HG02763 (cell line): ENCODE measurements at regions not wholly inside any gene's neighbourhood (a gene's known extent, or its start where the extent isn't known, plus 50 kb on each side); places are given as distances from the start of the nearest gene placed in this dataset.
"Not testable (repeated sequence)": the region's sequence is repeated elsewhere in the genome, so short reads cannot be mapped to it uniquely, and the experiment has no call there.

ENCODE experiments used
- ATAC-seq: cut with Tn5 transposase; IDR thresholded peaks from one replicate; pipeline ENCODE4 v1.9.1; 2021; ENCODE audit warnings: mild to moderate bottlenecking, moderate library complexity; ENCODE audit not compliant: unreplicated experiment

DNA sequence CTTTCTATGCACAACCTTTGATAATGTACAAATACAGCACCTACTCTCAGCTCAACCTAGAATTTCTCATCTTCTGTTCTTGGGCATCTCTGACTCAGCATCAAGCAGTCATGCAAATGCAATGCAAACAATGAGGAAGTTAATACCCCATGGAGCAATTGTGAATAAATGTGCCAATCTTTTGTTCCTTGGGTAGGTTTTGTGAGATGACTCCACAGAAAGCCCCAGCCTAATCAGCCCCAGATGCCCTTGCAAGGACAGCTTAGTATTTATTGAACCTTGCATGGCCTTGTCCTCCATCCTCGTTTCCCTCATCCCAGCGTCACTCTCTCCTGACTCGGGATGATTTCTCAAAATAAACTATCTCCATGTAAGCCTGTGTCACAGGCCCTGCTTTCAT is 494.7 kb upstream of the NECTIN3 start:
- no peak for ATAC-seq

DNA sequence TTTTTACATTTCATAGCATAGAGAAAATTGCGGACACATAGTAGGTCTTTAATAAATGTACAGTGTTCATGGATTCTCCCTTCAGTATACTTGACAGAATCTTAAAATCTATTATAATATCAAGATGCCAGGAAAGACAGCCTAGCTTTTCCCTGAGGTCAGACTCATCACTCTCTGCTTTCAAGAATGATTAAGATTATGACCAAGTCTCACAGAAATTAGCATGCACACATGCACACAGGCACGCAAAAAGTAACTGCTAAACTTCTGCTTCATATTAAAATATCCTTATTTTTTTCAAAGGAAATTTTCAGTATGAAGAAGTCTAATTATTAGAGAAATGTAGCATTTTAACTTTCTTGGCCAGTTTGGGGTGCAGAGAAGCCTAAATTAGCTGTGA is 493.8 kb upstream of the NECTIN3 start:
- no peak for ATAC-seq

DNA sequence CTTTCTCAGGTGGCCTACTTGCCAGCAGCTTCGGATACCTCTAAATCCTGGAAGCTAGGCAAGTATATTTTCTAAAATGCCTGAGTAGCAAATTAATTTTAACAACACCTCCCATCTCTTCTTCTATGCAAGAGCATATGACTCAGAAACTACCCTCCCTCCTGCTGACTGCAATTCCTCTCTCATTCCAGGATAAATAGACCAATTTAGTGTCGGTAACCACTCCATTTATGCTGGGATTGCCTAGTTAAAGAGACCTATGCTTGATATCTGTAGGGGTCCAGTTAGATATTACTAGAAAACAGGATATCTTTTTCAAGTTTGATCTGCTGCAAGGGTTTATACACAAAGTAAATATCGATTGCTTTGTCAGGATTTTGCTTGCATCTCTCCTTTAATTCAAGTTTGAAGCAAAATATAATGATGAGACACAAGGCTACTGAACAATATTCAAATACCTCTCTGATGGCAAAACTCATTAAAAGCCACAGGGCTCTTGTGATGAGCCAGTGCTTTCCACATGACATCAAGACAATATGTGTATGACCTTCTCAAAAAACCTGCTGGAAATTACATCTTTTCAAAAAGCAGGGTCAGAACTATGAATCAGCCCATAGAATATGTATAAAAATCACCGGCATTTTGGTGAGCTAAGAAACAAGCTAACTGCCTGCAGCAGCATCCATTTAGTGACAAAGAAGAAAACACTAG is 491.6 kb upstream of the NECTIN3 start:
- ATAC-seq = no peak

DNA sequence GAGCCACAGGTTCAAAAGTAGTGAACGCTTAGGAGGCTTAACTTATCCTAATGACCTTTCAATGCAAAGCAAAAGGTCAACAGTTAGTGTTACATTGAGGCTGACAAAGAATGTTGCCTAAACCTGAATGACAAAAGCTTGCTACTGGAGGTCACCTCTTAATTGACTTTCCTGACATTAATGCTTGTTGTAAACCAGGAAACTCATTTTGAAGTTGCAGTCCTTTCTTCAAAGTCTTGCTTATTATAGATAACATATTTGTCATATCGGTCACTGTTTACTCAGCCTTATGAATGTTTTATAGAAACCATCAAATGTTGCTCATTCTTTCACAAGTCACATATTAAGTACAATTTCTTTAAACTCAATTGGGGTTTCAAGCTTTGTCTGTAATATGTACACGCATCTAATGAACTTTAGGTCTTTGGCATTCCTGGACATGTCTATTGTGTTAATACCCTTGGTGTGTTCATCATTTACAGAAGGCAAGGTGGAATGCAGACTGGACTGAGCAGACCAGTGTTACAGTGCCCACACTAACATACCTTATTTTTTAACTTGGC is 488.2 kb upstream of the NECTIN3 start:
- ATAC-seq = no peak

DNA sequence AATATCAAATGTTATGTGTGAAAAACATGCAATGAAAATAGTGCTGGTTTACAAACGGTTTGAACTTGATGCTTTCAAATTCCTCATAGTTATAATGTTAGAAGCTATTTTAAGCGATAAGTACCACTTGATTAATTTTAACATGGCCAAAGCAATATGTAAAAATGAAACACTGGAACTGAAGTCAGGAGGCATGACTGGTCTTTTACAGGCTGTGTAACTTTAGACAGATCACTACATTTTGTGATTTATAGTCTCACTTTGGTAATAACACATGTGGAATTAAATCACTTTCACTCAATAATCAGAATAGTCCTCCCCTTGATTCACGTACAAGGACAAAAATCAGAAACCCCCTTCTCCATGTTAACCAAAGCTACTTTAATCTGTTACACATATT is 482.7 kb upstream of the NECTIN3 start:
- no peak for ATAC-seq

DNA sequence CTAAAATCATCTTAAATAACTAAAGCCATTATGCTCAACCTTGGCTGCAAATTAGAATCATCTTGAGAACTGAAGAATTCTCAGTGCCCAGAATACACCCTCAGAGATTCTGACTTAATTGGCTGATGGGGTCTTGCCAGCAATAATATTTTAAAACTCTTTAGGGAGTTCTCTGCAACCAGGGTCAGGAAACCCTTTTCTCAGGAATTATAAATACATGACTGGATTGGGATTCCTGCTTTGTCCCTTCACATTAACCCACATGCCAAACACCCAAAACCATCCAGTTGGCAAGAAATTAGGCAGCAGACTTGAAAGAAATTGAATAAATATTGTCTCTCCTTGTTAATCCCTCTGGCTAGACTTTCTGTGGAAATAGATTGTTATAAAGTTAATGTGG is 482.3 kb upstream of the NECTIN3 start:
- ATAC-seq = no peak

DNA sequence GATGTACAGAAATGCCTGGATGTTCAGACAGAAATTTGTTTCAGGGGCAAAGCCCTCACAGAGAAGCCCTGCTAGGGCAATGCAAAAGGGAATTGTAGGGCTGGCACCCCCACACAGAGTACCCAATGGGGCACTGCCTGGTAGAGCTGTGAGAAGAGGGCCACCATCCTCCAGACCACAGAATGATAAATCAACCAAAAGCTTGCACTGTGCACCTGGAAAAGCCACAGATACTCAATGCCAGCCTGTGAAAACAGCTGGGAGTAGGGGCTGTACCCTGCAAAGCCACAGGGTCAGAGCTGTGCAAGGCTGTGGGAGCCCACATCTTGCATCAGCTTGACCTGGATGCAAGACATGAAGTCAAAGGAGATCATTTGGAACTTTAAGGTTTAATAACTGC is 477.9 kb upstream of the NECTIN3 start:
- no peak for ATAC-seq

DNA sequence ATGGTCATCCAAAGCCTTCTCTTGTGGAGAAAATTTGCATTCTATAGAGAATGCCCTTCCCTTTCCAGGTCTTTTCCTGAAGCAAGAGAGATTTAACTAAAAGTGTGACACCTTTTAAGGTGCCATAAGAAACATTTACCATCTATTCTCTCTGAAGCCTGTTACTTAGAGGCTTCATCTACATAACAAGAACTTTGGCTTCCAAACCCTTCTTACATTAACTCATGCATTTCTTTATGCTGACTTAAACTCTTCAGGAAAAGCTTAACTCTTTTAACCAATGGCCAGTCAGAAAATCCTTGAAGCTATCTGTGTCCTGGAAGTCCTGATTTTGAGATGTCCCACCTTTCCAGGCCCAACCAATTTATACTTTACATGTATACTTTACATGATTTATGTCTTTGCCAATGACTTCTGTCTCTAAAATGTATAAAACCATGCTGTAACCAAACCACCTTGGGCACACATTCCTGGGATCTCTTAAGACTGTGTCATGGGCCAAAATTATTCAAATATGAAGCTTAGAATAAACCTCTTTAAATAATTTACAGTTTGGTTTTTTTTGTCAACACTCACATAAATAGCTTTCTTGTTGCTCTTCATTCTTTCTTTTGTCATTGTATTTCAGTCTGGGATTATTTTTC is 472.6 kb upstream of the NECTIN3 start:
- no peak for ATAC-seq

DNA sequence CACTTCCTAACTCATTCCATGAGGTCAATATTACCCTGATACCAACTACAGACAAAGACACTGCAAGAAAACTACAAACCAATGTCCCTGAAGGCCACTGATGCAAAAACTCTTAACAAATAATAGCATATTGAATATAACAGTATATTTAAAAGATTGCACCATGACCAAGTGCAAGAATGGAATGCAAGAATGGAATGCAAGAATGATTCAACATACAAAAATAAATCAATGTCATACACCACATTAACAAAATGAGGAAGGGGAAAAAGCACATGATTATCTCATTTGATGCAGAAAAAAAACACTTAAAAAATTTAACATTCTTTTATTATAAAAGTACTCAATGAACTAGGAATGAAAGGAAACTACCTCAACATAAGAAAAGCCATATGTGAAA is 463.1 kb upstream of the NECTIN3 start:
- no peak for ATAC-seq

DNA sequence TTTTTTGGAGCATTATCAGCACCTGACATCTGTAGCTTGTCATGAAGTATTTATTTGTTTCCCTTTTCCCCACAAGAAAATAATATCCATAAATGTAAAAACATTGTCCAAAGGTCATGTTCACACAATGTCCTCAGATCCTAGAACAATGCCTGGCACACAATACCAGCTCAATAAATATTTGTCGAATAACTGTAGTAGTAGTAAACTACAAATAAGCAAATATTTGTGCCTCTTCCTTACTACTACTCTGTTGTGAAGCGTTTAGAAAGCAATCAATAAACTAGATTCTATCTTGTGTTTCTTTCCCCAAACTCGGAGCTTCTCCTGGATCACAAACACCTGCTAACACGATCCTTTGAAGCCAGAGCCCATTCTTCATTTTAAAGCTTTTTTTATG is 459.6 kb upstream of the NECTIN3 start:
- no peak for ATAC-seq

DNA sequence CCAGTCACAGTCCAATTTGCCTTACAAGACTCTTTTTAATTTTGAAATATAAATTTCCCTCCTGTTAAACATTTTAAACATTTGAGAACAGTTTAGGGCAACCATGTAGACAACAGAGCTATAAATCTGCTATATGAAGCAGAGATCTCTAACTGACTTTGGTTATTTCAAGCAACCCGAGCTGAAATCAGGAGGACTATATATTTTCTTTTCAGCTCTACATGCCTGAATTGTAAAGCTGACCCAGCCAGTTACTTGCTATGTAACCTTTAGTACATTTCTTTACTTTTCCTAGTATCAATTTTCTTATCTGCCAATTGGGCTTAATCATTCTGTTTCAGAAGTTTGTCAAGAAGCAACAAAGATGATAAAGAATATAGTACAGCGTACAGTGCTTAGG is 457.4 kb upstream of the NECTIN3 start:
- ATAC-seq = no peak

DNA sequence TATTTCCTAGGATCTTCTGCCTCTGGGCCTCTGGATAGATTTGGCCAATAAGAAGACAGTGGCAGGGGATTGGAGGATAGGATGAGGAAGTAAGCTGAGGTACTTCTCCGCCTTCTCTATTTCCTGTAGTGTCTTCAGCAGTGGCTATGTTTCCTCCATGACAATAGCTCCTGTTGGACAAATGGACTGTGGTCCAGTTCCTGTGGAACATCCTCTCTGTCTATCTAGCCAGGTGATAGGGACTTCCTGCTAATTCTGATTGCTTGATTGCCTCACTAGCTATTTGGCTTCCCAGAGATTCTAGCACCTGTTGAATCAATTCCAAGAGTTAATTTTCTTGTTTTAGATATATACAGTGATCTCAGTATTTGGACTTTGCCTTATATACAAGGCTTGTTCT is 456.2 kb upstream of the NECTIN3 start:
- no peak for ATAC-seq

DNA sequence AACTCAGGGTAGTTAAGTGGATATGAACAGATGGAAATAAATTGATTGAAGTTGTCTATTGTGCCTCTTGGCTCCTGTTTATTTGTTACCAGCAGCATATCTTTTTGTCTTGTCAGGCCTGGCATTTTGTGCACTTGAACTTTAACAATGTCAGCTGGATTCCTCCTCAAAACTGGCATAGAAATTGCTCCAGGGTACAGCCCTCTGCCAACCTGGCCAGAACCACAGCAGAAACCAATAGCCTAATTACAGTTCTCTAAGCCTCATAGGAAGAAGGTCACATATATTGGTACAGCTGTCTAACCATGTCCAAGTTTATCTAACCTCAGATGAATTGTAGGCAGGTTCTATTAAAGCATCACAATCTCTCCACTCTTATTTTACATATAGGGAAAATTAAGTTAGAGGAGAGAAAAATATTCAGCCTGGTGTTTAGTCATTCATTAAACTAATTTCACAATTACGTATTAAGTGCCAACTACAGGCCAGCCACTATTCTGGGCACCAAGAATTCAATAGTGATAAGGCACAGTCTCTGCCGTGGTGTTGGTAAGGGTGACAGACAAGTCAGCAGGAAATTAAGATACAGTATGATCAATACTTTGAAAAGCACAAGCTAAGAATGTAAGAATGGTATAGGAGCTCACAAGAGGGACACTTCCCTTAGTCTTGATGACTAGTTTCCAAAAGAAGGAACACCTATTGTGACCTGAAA is 452.9 kb upstream of the NECTIN3 start:
- ATAC-seq = no peak

DNA sequence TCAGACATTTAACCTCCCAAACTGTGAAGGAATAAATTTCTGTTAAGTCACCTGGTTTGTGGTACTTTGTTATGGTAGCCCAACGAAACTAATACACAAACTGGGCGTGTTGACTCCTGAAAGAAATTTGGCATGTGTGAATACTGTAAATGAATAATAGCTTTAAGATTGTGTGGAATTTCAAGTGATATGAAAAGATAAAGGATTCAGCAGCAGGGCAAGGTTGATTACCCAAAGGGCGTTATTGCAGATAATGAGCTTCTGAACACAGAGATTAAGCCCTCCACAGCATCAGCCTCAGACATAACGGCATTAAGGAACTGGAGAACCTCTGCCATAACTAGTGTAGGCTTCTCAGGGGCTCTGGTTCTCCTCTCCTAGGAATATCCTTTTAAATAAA is 451.5 kb upstream of the NECTIN3 start:
- no peak for ATAC-seq

DNA sequence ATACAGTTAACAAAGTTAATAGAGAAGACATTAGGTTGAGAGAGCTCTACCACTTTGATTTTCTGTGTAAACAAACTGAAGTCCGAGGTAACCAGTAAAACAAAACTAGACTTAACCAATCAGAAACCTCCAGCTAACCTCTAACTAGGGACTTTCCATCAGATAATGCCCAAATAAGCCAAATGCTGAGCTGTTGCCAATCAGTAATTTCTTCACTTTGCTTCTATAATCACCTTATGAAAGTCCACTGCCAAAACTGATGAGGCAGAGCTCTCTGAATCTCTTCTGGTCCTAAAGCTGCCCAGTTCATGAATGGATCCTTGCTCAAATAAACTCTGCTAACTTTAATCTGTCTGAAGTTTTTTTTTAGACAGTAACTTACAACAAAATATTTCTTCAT is 448.0 kb upstream of the NECTIN3 start:
- no peak for ATAC-seq

DNA sequence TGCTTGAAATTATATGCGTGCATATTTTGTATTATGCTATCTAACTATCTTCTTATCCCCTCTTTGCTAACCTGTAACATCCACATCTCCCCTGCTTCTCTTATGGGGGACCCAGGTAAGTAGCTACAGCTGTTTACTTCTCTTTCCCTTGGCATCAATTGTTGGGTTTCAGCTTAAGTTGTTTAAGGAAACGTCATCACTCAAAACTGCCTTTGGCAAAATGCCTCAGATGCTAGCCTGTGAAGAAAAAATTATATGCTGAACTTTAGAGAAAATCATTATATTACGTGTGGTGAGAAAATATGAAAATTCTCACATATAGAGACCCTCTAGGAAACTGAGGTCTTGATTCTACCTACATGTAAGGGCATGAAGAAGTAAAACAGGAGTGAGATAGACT is 447.0 kb upstream of the NECTIN3 start:
- ATAC-seq = no peak

DNA sequence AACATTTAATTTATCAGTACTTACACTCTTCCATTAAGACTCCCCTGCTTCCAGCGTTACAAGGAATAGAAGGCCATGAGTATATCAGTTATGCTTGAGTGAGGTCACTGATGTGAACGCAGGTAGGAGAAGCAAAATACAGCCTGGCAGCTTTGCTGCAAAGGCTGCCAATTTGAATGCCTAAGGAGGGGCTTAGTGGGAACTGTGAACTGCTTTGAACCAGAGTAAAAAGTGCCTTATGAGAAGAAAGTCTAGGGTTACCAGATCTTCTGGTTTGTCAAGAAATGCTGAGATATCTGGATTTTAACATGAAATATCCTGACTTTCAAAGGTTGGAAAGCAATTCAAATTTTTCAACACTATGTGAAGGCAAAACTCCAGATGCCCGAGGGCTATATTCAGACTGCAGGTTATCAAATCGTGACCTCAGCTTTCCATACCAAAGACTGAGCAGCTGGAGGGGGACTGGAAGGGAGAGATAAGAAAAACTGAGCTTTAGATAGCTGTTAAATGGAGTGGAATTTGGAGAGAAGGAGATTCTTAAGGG is 446.3 kb upstream of the NECTIN3 start:
- ATAC-seq = no peak

DNA sequence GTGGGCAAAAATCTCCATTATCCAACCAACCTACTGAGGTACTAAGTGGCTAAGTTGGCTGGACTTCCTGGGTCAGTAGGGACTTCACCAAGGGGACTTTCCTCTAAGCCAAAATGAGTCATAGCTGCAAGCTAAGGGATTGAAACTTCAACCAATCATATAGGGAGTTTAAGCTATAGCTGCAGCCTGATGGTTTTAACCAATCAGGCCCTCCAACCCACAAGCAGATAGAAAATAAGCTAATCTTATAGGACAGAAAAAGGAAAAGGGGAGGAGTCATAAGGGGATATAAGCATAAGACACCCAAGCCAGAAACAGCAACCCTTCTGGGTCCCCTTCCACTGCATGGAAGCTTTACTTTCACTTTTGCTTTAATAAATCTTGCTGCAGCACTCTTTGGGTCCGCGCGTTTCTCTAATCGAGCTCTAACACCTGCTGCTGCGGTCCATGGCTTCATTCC is 444.9 kb upstream of the NECTIN3 start:
- not testable (repeated sequence) for ATAC-seq

DNA sequence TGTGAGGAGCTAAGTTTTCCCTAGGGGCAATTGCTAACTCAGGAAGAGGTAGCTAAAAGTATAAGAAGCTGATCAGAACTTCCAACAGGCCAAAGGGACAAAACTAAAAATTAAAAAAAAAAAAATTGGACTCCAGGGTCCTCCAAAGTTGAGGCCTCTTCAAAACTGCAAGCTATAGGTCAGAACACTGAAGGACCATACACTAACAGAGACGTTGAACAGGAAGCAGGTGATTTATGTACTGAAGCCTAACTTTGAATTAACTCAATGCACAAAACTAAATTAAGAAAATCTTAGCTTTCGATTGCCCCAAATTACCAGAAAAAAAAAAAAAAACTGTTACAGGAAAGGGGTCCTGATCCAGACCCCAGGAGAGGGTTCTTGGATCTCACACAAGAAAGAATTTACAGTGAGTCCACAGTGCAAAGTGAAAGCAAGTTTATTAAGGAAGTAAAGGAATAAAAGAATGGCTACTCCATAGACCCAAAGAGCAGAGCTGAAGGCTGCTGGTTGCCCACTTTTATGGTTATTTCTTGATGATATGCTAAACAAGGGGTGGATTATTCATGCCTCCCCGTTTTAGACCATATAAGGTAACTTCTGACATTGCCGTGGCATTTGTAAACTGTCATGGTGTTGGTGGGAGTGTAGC is 442.8 kb upstream of the NECTIN3 start:
- no peak for ATAC-seq

DNA sequence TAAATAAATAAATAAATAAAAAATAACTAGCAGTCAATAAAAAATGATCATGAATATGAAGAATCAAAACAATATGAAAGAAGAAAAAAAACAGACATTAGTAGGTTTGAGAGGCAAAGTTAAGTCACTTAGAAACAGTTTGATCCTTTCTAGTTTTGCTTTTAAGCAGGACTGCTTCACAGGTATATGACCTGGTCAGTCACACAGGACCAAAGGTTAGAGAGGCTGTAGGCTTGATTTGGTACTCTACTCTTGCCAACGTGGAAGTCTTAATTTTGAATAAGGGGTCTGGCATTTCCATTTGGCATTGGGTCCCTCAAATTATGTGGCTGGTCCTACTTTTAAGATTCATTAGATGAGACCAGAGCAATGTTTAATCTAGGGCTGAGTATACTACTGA is 441.7 kb upstream of the NECTIN3 start:
- no peak for ATAC-seq

DNA sequence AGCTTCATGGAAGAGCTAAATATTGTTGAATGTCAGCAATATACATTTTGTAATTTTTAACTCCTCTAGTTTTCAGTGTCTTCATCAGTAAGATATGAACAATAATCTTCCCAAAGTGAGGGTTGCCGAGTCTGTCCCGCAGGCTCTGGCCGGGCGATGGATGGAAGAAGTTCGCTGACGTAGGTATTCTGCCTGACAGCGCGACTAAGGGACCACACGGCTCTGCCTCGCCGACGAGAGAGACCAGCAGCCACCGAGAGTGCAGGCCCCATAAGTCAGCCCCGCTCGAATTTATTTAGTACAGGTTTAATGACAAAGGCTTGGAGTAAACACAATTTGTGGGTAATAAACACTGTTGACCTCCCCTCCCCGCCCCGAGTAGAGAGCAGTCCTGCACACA is 427.4 kb upstream of the NECTIN3 start:
- ATAC-seq = no peak
